ENCODE measurements at regions not wholly inside any gene's neighbourhood (a gene's known extent, or its start where the extent isn't known, plus 50 kb on each side); places are given as distances from the start of the nearest gene placed in this dataset.

DNA sequence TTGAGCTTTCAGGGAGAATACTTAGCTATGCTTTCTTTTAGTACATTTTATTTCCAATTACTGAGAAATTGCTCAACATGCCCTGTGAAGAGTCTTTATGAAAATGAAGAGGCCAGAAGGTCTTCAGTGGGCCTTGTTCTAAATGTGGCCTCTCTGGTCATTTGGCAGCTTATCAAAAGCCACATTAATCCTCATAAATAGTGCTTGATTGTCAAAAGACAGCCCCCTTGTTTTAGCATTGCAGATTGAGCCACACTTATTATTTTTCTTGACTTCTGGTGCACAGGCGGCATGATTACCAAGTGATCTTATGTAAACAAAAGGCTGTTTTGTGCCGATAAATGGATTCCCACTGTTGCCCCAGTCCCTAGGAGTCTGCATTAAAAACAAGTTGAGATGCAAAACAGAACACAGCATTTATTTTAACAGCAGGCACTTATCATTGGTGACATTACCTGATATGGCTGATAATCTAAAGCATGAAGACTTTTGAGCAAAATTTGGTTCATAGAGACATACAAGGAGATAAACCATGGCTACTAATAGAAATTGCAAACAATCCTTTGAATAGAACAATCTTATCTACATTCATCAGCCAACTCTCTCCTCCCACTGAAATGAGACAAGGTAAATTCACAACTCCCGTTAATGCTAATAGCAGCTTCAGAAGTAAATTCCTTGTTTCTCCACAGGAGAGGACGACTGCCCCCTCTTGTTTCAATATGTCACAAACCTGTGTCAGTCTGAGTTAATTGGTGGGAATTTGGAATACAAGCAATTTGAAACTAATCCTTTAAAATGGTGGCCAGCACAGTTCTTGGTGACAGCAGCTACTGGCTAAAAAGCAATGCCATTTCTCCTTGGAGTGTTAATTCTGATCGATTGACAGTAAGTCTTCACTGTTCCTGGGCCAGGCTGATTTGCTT lies 194.3 kb downstream of the NSUN3 start:
- no peak for DNase-seq (ENCODE audit: low read depth, low spot score)
- H3K27ac ChIP-seq = no peak overlapping the region

DNA sequence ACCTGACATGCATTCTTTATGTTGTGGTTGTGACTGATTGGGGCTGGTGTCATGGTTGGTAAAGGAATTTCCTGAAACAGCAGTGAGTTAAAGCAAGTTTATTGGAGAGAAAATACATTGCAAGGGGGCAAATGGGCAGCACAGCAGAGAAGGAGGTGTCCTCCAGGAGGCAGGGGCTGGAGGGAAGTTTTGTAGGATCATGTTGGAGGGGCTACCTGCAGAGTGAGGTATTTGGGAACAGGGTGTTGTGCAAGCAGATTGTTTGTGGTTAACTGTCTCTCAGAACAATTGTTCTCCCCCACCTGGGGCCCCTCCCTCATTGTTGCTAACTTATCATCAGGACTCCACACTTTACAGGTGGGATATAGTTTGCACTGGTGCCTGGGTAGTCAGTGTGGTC lies 196.0 kb downstream of the NSUN3 start:
- no peak for DNase-seq (ENCODE audit: low read depth, low spot score)
- H3K27ac ChIP-seq = no peak overlapping the region

DNA sequence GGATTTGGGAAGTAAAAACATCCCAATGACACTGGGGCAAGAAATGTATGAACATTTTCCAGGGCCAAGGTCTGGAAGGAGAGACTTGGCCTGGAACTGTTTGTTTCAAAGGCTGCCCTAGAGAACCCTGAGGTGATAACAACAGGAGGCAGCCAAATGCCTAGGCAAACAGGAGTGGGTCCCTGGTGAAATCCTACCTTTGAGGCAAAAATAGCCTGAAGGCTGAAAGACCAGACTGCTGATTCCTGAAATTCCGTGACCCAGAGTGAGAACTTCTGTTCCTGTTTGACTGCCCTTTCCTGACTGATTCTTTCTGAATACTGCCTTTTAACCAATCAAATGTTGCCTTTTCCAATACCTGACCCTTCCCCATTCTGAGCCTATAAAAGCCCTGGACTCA lies 196.4 kb downstream of the NSUN3 start:
- no peak for DNase-seq (ENCODE audit: low read depth, low spot score)
- H3K27ac ChIP-seq = no peak overlapping the region

DNA sequence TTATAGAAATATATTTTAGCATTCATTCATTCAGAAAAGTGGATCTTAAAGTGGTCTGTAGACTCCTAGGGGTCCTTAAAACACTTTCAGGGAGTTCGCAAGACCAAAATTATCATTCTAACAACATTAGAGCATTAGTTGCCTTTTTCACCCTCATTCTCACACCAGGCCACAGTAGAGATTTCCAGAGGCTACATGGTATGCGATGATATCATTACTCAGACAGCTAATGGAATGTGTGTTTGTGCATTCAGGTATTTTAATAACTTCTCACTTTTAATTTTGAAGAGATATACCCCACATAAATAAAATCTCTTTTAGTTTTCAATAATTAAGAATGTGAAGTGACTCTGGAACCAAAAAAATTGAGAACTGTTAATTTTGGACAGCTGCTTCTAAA lies 206.9 kb downstream of the NSUN3 start:
- no peak for DNase-seq (ENCODE audit: low read depth, low spot score)
- no peak overlapping the region for H3K27ac ChIP-seq

DNA sequence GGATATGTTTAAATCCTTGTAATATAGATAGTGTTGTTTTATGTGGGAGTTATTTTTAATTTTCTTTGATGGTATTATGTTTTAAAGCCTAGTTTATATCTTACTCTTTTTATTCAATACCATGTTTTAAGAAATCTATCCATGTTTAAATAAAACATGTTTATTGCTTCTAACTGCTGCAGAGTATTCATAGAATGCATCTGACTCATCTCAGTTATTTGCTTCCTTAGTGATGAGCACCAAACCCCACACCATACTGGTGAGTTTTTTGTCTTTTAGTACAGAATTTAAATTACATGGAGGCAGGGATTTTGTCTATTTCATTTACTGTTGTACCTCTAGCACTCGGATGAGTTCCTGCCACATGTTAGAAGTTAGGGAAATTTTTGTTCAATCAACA lies 209.2 kb downstream of the NSUN3 start:
- DNase-seq (ENCODE audit: low read depth, low spot score) = no peak
- no peak overlapping the region for H3K27ac ChIP-seq

DNA sequence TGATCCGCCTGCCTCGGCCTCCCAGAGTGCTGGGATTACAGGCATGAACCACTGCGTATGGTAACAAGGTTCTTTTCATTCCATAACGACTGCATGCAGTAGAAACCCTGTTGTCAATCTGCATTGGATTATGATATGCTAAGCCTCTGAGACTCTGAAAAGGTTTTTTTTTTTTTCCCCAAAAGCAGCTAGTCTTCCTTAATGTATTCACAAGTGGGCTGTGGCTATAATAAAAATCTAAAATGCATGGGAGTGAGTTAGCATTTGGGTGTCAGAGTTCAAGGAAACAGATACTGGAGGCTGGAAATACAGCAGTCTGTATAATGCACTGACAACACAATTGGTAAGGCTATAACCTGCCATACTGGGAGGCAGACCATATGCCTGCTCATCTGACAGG lies 218.1 kb downstream of the NSUN3 start:
- no peak overlapping the region for H3K27ac ChIP-seq
- no peak for DNase-seq (ENCODE audit: low read depth, low spot score)

DNA sequence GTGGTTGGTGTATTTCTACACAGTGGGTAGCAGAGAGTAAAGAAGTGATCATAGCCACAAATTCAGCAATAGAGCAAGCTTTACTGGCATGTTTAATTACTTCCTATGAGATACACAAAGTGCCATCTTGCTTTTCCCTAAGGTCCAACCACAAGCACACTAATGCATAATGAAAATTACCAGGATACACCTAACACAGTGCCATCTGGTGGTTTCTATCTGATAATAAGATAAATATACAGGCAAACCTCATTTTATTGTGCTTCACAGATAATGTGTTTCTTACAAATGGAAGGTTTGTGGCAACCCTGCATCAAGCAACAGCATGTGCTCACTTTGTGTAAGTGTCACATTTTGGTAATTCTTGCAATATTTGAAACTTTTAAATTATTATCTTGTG lies 223.0 kb downstream of the NSUN3 start:
- H3K27ac ChIP-seq = no peak overlapping the region
- DNase-seq (ENCODE audit: low read depth, low spot score) = no peak

DNA sequence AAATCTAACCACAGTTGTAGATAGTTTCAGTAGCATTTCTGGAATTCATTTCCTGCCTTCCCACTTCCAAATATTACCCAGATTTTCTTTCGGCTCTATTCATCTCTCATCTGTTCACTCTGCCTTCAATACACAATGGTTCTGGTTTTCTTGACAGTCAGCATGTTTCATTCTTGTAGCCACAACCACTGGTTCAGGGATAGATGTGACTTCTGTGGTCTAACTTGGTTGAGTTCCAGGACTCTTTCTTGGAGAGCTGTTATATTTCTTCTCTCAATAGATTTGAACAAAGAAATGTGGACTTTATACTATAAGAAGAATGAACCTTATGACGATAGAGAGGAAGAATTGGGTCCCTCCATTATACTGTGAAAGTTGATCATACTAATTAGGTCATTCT lies 228.8 kb downstream of the NSUN3 start:
- DNase-seq (ENCODE audit: low read depth, low spot score) = no peak
- H3K27ac ChIP-seq = no peak overlapping the region

DNA sequence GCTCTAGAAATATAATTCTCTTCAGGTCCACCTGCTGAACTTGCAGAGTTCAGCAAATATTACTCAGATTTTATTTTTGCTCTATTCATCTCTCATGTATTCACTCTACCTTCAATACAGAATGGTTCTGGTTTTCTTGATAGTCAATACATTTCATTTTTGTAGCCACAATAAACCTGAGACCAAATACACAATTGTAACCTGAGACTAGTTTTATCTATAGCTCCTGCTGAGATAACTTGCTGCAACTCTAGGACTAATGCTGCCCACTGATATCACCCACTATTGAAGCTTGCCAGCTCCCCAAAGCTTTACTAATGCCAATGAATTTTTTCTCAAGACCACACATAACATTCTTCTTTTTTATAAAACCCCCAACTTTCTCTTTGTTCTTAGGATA lies 229.3 kb downstream of the NSUN3 start:
- no peak for DNase-seq (ENCODE audit: low read depth, low spot score)
- H3K27ac ChIP-seq = no peak overlapping the region

DNA sequence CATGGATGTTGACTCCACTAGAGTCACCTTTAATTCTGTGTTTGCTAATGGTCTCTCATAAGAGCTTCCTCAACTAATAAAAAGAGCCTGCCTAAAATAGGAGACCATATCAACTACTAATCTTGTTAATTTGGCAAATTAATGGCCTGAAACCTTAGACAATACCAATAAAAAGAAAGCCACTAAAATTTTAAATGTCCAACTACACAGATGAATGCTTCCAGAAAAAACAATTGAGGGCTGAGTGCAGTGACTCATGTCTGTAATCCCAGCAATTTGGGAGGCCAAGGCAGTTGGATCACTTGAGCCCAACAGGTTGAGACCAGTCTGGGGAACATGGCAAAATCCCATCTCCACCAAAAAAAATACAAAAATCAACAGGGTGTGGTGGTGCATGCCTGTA lies 230.9 kb downstream of the NSUN3 start:
- no peak for DNase-seq (ENCODE audit: low read depth, low spot score)
- no peak overlapping the region for H3K27ac ChIP-seq

DNA sequence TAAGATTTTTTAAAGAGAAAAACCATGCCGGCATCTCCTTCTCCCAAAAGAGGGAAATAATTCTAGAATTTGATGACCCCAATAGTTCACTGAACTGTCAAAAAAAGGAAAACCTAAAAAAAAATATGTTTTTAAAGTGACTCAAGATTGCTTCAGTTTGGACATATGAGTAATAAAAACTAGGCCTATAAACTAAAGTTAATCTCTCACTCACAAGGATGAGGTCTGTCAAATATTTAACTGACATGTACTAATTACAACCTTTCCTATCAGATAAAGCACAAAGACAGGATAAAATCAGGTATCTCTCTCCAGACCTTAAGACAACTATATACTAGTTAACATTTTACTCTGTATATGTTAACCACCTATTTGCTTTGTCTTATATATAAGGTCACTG lies 231.9 kb downstream of the NSUN3 start:
- DNase-seq (ENCODE audit: low read depth, low spot score) = no peak
- no peak overlapping the region for H3K27ac ChIP-seq

DNA sequence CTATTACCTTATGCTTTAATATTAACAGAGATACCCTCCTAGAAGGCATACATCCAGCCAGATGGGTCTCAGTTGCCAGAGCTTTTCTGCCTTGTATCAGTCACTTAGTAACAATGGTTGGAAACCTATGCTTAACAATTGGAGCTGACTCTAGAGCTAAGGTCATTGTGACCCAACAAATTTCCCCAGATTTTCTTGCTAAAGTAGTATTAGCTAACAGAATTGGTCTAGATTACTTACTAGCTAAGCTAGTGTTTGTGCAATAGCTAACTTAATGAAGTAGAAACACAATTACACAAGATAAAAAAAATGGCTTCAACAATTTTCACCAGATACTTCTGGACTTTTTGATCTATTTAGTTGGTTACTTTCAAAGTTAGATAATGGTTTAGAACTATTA lies 236.9 kb downstream of the NSUN3 start:
- DNase-seq (ENCODE audit: low read depth, low spot score) = no peak
- H3K27ac ChIP-seq = no peak overlapping the region

DNA sequence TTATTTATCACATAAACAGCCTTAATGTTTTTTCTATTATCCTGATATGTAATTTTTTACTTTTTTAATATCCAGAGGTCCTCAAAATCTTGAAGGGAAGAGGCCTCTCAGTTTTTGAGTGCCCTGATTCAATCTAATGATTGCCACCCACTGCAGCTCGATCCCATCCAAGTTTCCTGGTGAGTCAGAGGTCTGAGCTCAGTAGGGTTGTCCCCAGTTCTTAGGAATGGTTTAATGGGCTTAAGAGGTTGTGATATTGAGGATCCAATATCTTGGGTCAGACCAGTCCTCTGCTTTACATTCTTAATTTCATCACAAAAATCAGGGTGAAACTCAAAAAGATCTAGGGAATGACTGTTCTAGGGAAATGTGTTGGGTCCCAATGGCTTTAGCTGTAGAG lies 238.5 kb downstream of the NSUN3 start:
- no peak overlapping the region for H3K27ac ChIP-seq
- no peak for DNase-seq (ENCODE audit: low read depth, low spot score)

DNA sequence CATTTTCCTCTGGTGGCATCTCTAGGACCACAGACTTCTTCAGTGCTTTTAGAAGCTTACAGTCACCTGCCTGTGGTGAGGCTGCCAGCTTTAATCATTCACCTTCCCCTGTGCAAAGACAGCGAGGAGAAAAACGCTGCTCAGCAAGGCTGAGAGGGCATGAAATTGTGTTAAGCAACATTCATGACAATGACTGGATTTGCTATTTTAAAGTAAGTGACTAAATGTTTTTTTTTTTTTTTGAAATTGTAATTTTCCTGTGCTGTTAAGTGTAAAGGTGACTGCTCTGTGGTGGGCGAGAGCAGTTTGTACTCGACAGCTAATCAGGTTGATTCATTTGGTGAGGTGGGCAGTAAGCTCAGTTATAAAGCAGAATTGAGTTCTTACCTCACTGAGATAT lies 240.4 kb downstream of the NSUN3 start:
- DNase-seq (ENCODE audit: low read depth, low spot score) = no peak
- no peak overlapping the region for H3K27ac ChIP-seq

DNA sequence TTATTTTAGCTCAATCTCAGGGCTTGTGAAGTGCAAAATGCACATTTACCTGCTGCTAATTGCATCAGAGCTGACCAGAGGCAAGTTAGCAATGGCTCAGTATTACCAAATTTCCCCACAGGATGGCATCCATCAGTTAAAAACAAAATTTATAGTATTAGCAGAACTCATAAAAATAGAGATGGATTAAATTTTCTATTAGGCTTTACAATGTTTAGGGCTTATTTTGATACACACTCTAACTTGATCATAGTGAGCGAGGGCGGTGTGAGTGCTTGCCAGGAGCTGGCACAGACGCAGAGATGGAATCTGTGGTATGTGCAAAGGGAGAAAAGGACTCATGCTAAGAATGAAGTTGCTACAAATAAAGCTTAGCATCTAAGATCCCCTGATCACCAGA lies 241.0 kb downstream of the NSUN3 start:
- H3K27ac ChIP-seq = no peak overlapping the region
- DNase-seq (ENCODE audit: low read depth, low spot score) = no peak

DNA sequence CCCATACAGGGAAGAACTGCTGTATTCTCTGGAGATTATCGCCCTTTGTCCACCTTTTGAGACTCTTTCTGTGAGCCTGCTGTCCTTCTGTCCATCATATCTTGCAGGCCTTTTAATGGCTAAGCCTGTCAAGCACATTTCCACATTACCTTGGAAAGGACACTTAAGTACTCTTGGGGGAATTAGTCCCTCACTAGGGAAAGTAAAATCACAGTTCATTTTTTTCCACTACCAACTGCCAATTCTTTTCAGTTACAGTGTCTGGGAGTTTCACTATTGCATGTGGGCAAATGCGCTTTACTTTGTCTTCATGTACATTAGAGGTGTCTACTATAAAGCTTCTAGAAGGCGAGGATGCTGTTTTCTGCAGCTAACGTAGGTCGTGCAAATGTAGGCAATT lies 242.1 kb downstream of the NSUN3 start:
- no peak overlapping the region for H3K27ac ChIP-seq
- no peak for DNase-seq (ENCODE audit: low read depth, low spot score)

DNA sequence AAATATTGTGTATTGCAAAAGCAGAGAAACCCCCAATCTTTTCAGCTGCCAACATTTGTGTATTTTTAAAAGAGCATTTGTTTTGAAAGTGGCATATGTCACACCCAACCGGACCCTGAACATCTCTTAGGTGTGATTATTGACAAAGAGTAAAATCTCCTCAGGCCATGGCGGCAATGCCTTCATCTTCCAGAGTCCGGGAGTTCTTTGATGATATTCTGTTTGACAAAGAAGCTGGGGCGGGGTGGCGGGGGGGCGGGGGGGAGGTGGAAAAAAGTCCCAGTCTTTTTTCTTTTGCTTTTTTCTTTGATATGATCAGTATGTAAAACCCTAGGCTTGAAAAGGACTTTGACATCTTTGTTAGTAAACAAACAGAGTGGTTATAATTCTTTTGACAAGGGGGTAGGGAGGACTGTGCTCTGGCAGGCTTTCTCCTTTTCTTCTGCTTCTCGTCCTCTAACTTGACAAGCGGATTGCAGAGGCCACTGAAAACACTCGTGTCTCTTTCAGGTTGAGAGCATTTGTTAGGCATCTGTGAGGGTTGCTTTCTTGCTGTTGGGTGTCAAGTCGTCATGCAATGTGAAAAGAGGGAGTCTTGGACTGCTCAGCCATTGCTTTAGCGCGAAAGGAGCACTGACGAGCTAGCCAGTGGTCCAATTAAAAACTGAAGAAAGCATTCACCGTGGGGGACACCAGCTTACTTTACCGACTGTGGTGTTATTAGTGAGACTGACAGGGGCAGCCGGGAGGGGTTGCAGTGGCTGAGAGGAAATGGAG lies 243.2 kb downstream of the NSUN3 start:
- H3K27ac ChIP-seq = no peak overlapping the region
- no peak for DNase-seq (ENCODE audit: low read depth, low spot score)

DNA sequence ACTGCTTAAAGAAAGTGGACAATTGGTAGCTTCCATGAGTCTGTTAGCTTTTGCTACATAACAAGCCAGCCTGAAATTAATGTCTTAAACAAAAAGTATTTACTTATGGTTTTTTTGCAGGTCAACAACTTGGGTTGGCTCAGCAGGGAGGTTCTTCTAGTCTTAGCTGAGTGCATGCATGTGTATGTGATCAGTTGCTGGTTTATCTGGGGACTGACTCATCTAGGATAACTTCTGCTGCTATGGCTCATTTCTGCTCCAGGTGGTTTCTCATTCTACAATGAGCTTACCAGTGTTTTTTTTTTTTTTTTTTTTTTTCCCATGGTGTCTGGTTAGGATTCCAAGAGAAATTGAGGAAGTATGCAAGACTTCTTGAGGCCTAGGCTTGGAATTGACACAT lies 244.7 kb downstream of the NSUN3 start:
- DNase-seq (ENCODE audit: low read depth, low spot score) = peak; percentile 29
- no peak overlapping the region for H3K27ac ChIP-seq

DNA sequence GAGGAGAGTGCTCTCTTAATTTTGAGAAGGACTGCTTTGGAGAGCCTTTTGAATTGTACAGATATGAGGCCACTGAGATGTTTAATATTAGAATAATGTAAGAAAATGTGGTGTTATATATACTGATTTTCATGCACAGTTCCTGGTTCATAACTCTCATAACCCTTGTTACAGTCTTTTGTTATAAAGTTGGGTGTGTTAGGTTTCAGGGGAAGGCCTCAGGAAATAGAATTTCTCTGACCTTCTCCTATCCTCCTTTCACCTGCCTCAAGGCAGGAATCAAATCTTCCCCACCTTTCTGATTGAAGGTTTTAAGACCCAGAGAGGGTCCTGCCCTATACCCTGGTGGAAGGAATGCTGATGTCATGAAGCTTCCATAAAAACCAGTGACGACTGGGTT lies 245.9 kb downstream of the NSUN3 start:
- no peak overlapping the region for H3K27ac ChIP-seq
- no peak for DNase-seq (ENCODE audit: low read depth, low spot score)

DNA sequence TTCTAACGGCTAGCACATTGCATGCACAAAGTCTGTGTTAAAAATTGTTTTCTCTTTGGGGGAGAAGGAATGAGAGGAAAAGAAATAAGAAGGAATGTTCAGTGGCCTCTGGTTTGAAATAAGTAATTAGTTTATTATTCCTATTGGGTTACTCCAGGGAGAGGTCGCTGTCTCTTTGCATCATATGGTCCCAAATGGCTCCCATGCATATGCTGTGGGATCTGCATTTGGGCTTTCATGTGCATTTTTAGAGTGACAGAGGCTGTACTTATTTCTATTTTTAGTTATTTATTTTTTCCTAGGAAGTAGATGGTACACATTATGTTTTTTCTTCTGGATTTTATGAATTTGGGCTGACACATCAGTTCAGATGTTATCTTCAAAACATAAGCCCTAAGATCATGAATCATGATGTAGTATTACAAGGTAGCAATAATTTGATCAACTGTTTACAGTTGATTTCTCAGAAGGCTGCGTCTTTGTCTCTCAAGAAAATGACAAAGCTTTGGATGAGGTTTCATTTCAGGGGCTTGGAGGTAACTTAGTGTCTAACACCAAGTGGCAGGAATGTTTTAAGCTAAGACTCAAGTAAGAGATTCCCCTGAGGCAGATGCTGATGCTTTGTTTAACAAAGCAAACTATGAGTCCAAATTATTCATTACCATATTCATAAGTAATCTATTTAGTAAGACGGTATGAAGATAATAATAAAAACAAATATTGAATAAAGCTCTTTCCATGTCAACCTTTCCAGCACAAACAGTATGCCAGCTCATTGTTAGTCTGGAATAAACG lies 247.7 kb downstream of the NSUN3 start:
- no peak overlapping the region for H3K27ac ChIP-seq
- DNase-seq (ENCODE audit: low read depth, low spot score) = no peak

DNA sequence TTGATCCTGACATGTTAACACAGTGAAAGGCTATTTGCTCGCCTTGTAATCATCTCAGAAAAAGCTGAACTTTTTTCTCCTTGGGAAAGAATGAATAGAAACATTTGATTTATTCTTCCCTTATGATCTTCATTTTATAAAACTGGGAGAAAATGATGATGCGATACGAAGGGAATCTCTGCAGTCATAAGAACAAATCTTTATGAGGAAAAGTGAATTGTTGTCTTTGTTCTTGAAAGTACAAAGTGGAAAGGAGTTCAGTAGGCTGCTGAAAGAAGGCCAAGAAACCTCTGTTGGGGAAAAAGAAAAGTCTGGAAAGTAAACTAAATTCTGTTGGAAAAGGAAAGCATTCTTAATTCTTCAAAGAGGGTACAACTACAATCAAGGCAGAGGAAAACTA lies 248.8 kb downstream of the NSUN3 start:
- DNase-seq (ENCODE audit: low read depth, low spot score) = no peak
- H3K27ac ChIP-seq = no peak overlapping the region
